ENCODE measurements at regions not wholly inside any gene's neighbourhood (a gene's known extent, or its start where the extent isn't known, plus 50 kb on each side); places are given as distances from the start of the nearest gene placed in this dataset.

GRCh38 chr14:88929656-88930436 is 105.4 kb downstream of the TTC8 start:
- DNase-seq (peak in 2 of 14 experiments; percentile 2 to 8), ATAC-seq (ENCODE audit: poor library complexity) (no peak)
- Mint-ChIP-seq H3K9me3 (peaks cover 9% of the 10 kb centered on the region), H3K4me3 (no peak overlapping the region), H3K4me1 (ENCODE audit: low read depth) (no peaks in the 10 kb centered on the region), H3K36me3 (ENCODE audit: low read depth) (no peaks in the 10 kb centered on the region), H3K27ac (no peak overlapping the region), H3K27me3 (peaks cover 56% of the 10 kb centered on the region)
- no peaks in the 10 kb centered on the region for H3K4me1 ChIP-seq (ENCODE audit: insufficient read depth, low read length)
- no peak for TF ChIP-seq CTCF (IDR thresholded peaks at IDR 0.05)
- ChIA-PET CTCF (no interaction called here), POLR2A (no interaction called here)
- H3K36me3 ChIP-seq (ENCODE audit: insufficient read depth, low read length) = no peaks in the 10 kb centered on the region
- H3K4me3 ChIP-seq (ENCODE audit: low read length) = no peak overlapping the region
- H3K27me3 ChIP-seq (ENCODE audit: control insufficient read depth in 1 of 2, insufficient read depth in 2 of 2, low read length in 2 of 2) = peaks cover 0 to 10% of the 10 kb centered on the region in 2 experiments
- peaks cover 0 to 4% of the 10 kb centered on the region in 2 experiments for H3K9me3 ChIP-seq (ENCODE audit: control insufficient read depth in 1 of 2, insufficient read depth in 1 of 2, low read length in 2 of 2)
- intact Hi-C loops (cut with DNase I, micrococcal nuclease) = no loop called here
- no peak overlapping the region for H3K27ac ChIP-seq (ENCODE audit: low read depth in 1 of 2, low read length in 2 of 2)

- Histone ChIP-seq H3K36me3 (ENCODE audit: insufficient read depth, low read length) (no peaks in the 10 kb centered on the region), H3K9me3 (ENCODE audit: control insufficient read depth in 1 of 2, insufficient read depth in 1 of 2, low read length in 2 of 2) (peaks cover 0 to 4% of the 10 kb centered on the region in 2 experiments), H3K27ac (ENCODE audit: low read depth in 1 of 2, low read length in 2 of 2) (no peak overlapping the region), H3K27me3 (ENCODE audit: control insufficient read depth in 1 of 2, insufficient read depth in 2 of 2, low read length in 2 of 2) (peaks cover 4 to 14% of the 10 kb centered on the region in 2 experiments), H3K4me1 (ENCODE audit: insufficient read depth, low read length) (no peaks in the 10 kb centered on the region), H3K4me3 (ENCODE audit: low read length) (no peak overlapping the region)
- DNase-seq (no peak), ATAC-seq (ENCODE audit: poor library complexity) (no peak)
- Mint-ChIP-seq H3K4me3 (no peak overlapping the region), H3K9me3 (peaks cover 9% of the 10 kb centered on the region), H3K36me3 (ENCODE audit: low read depth) (no peaks in the 10 kb centered on the region), H3K4me1 (ENCODE audit: low read depth) (no peaks in the 10 kb centered on the region), H3K27ac (no peak overlapping the region), H3K27me3 (peaks cover 52% of the 10 kb centered on the region)
- intact Hi-C loops (cut with DNase I, micrococcal nuclease) = no loop called here
- no peak for TF ChIP-seq CTCF (IDR thresholded peaks at IDR 0.05)
- POLR2A ChIA-PET = no interaction called here
- CTCF ChIA-PET = no interaction called here
These were observed 107.1 kb downstream of the TTC8 start for GRCh38 chr14:88931321-88932110.

- Mint-ChIP-seq H3K36me3 (ENCODE audit: low read depth) (no peaks in the 10 kb centered on the region), H3K9me3 (peaks cover 5% of the 10 kb centered on the region), H3K27me3 (peaks cover 48% of the 10 kb centered on the region), H3K4me1 (ENCODE audit: low read depth) (no peaks in the 10 kb centered on the region), H3K27ac (no peak overlapping the region), H3K4me3 (no peak overlapping the region)
- no peak overlapping the region for H3K4me3 ChIP-seq (ENCODE audit: low read length)
- no peak for TF ChIP-seq CTCF (IDR thresholded peaks at IDR 0.05)
- CTCF ChIA-PET = no interaction called here
- ATAC-seq (ENCODE audit: poor library complexity) (no peak), DNase-seq (no peak)
- H3K4me1 ChIP-seq (ENCODE audit: insufficient read depth, low read length) = no peaks in the 10 kb centered on the region
- POLR2A ChIA-PET = no interaction called here
- intact Hi-C loops (cut with DNase I, micrococcal nuclease) = no loop called here
- H3K27ac ChIP-seq (ENCODE audit: low read depth in 1 of 2, low read length in 2 of 2) = no peak overlapping the region
- H3K27me3 ChIP-seq (ENCODE audit: control insufficient read depth in 1 of 2, insufficient read depth in 2 of 2, low read length in 2 of 2) = peaks cover 4 to 10% of the 10 kb centered on the region in 2 experiments
- no peaks in the 10 kb centered on the region for H3K36me3 ChIP-seq (ENCODE audit: insufficient read depth, low read length)
- H3K9me3 ChIP-seq (ENCODE audit: control insufficient read depth in 1 of 2, insufficient read depth in 1 of 2, low read length in 2 of 2) = peaks cover 0 to 4% of the 10 kb centered on the region in 2 experiments
These were observed 108.7 kb downstream of the TTC8 start for GRCh38 chr14:88933191-88933590.

Data from CD4-positive, alpha-beta T cell (primary cell).